Keratinocyte (primary cell): ENCODE measurements at regions not wholly inside any gene's neighbourhood (a gene's known extent, or its start where the extent isn't known, plus 50 kb on each side); places are given as distances from the start of the nearest gene placed in this dataset.

Experiments used
- DNase-seq: peaks from one replicate; pipeline ENCODE4 v3.0.0-alpha.2; 2011; ENCODE audit warnings: low read depth, missing footprints, low spot score
- FAIRE-seq: peaks from 2 replicates; lab custom pipeline; 2011; peaks lifted over from hg19 to GRCh38; lab: Jason Lieb, UNC
- H2AFZ ChIP-seq: 2 replicates; pipeline ENCODE4 v1.6.0; 2012; ENCODE audit warnings: low read length, control low read depth, inconsistent platforms; ENCODE audit not compliant: control insufficient read depth
- H3K27ac ChIP-seq: 2 replicates; pipeline ENCODE4 v1.5.1; 2011; ENCODE audit warnings: low read length; ENCODE audit not compliant: control insufficient read depth, insufficient read depth
- H3K27me3 ChIP-seq: 3 replicates; pipeline ENCODE4 v1.6.0; 2011; ENCODE audit warnings: low read length; ENCODE audit not compliant: control insufficient read depth, insufficient read depth; ENCODE audit errors: extremely low read depth
- H3K36me3 ChIP-seq, 2 experiments: 2 replicates in 1 of 2; 3 replicates in 1 of 2; pipeline ENCODE4 v1.5.1; 2011; ENCODE audit warnings: low read length in 2 of 2, mild to moderate bottlenecking in 1 of 2; ENCODE audit not compliant: control insufficient read depth in 2 of 2, insufficient read depth in 2 of 2; ENCODE audit errors: extremely low read depth in 1 of 2
- H3K4me1 ChIP-seq: 3 replicates; pipeline ENCODE4 v1.5.1; 2011; ENCODE audit warnings: low read length; ENCODE audit not compliant: control insufficient read depth, insufficient read depth; ENCODE audit errors: extremely low read depth
- H3K4me2 ChIP-seq: 3 replicates; pipeline ENCODE4 v1.6.0; 2011; ENCODE audit warnings: low read depth, low read length; ENCODE audit not compliant: control insufficient read depth, insufficient read depth; ENCODE audit errors: extremely low read depth
- H3K4me3 ChIP-seq, 3 experiments: fragments of 200-600 bp in 1 of 3; sonication (generic) in 1 of 3; 2 replicates in 2 of 3; 3 replicates in 1 of 3; pipeline ENCODE4 v1.5.1; 2011 to 2016; ENCODE audit warnings: low read length in 3 of 3, mild to moderate bottlenecking in 3 of 3, control low read depth in 2 of 3, inconsistent platforms in 1 of 3, low read depth in 1 of 3, mixed read lengths in 1 of 3, mixed run types in 1 of 3, moderate library complexity in 1 of 3; ENCODE audit not compliant: control insufficient read depth in 2 of 3, insufficient read depth in 2 of 3; ENCODE audit errors: extremely low read depth in 1 of 3
- H3K79me2 ChIP-seq: 2 replicates; pipeline ENCODE4 v1.6.0; 2012; ENCODE audit warnings: low read length; ENCODE audit not compliant: control insufficient read depth, insufficient read depth
- H3K9ac ChIP-seq: 3 replicates; pipeline ENCODE4 v1.6.0; 2011; ENCODE audit warnings: low read length; ENCODE audit not compliant: control insufficient read depth, insufficient read depth; ENCODE audit errors: extremely low read depth
- H3K9me1 ChIP-seq: 3 replicates; pipeline ENCODE4 v1.6.0; 2011; ENCODE audit warnings: low read length; ENCODE audit not compliant: control insufficient read depth, insufficient read depth; ENCODE audit errors: extremely low read depth
- H3K9me3 ChIP-seq: 2 replicates; pipeline ENCODE4 v1.5.1; 2012; ENCODE audit warnings: low read depth, low read length; ENCODE audit not compliant: control insufficient read depth
- H4K20me1 ChIP-seq: 3 replicates; pipeline ENCODE4 v1.6.0; 2011; ENCODE audit warnings: low read length; ENCODE audit not compliant: control insufficient read depth, insufficient read depth; ENCODE audit errors: extremely low read depth
- CTCF ChIP-seq, 3 experiments: IDR thresholded peaks in 1 of 3; conservative IDR thresholded peaks in 1 of 3; optimal IDR thresholded peaks in 1 of 3; 2 replicates in 2 of 3; 3 replicates in 1 of 3; pipeline versions ENCODE3 to v1.5.1; 2011; ENCODE audit warnings: low read length in 3 of 3, mild to moderate bottlenecking in 3 of 3, moderate library complexity in 2 of 3, control low read depth in 1 of 3, inconsistent platforms in 1 of 3; ENCODE audit not compliant: insufficient read depth in 2 of 3; ENCODE audit errors: extremely low read depth in 1 of 3
- EZH2 ChIP-seq: IDR thresholded peaks from one replicate; pipeline ENCODE4 v1.6.1; 2012; ENCODE audit warnings: inconsistent platforms, mild to moderate bottlenecking, low read length, moderate library complexity
- dilution Hi-C: fragments of 300-500 bp; cut with MboI; formaldehyde crosslinking; loops from one replicate; pipeline ENCODE4 v1.7.0; 2020; ENCODE audit warnings: low sequenced_read_pairs; ENCODE audit not compliant: extremely low pct_ligation_motif_present

GRCh38 chr15:57865294-57865693 lies 158.8 kb downstream of the POLR2M start:
- H3K27me3 ChIP-seq = no peaks in the 10 kb centered on the region
- no peaks in the 10 kb centered on the region for H3K4me1 ChIP-seq
- no peak overlapping the region for H3K4me2 ChIP-seq
- H3K4me3 ChIP-seq = no peak overlapping the region
- H3K36me3 ChIP-seq = no peaks in the 10 kb centered on the region
- no peaks in the 10 kb centered on the region for H3K9me1 ChIP-seq
- H3K9me3 ChIP-seq = no peaks in the 10 kb centered on the region
- no peak for FAIRE-seq
- dilution Hi-C loops = loop anchor here (5.0 kb wide), 1 partner anchor 202 kb away; the partner anchor contains the start of gene ALDH1A2
- TF ChIP-seq CTCF (optimal IDR thresholded peaks at IDR 0.05 in 1 of 3, IDR thresholded peaks at IDR 0.05 in 1 of 3, conservative IDR thresholded peaks at IDR 0.05 in 1 of 3; ENCODE audit: extremely low read depth in 1 of 3, insufficient read depth in 2 of 3, low read length in 3 of 3) (peak; percentile 52 to 61 (median 57)), EZH2 (no peak)
- no peaks in the 10 kb centered on the region for H3K79me2 ChIP-seq
- no peak overlapping the region for H3K27ac ChIP-seq
- no peaks in the 10 kb centered on the region for H4K20me1 ChIP-seq
- no peak overlapping the region for H2AFZ ChIP-seq
- DNase-seq = no peak
- H3K9ac ChIP-seq = no peak overlapping the region

GRCh38 chr15:57866149-57866736 lies 159.7 kb downstream of the POLR2M start:
- no peak overlapping the region for H3K4me3 ChIP-seq
- DNase-seq (no peak), FAIRE-seq (no peak)
- no peaks in the 10 kb centered on the region for H3K36me3 ChIP-seq
- no peak overlapping the region for H3K27ac ChIP-seq
- no peaks in the 10 kb centered on the region for H3K4me1 ChIP-seq
- no peaks in the 10 kb centered on the region for H3K9me3 ChIP-seq
- dilution Hi-C loops = loop anchor here (5.0 kb wide), 1 partner anchor 201 kb away; the partner anchor contains the start of gene ALDH1A2
- H3K79me2 ChIP-seq = no peaks in the 10 kb centered on the region
- no peaks in the 10 kb centered on the region for H3K9me1 ChIP-seq
- H4K20me1 ChIP-seq = no peaks in the 10 kb centered on the region
- no peak overlapping the region for H3K4me2 ChIP-seq
- TF ChIP-seq EZH2 = no peak
- peak; percentile 62 to 87 (median 85) for TF ChIP-seq CTCF (optimal IDR thresholded peaks at IDR 0.05 in 1 of 3, IDR thresholded peaks at IDR 0.05 in 1 of 3, conservative IDR thresholded peaks at IDR 0.05 in 1 of 3; ENCODE audit: extremely low read depth in 1 of 3, insufficient read depth in 2 of 3, low read length in 3 of 3)
- no peak overlapping the region for H2AFZ ChIP-seq
- no peak overlapping the region for H3K9ac ChIP-seq
- H3K27me3 ChIP-seq = no peaks in the 10 kb centered on the region
